GM19372 (cell line): ENCODE measurements at regions not wholly inside any gene's neighbourhood (a gene's known extent, or its start where the extent isn't known, plus 50 kb on each side); places are given as distances from the start of the nearest gene placed in this dataset.

Source experiments
- ATAC-seq: cut with Tn5 transposase; IDR thresholded peaks from one replicate; pipeline ENCODE4 v1.9.1; 2021; ENCODE audit warnings: mild to moderate bottlenecking, low read depth, moderate library complexity; ENCODE audit not compliant: unreplicated experiment

DNA sequence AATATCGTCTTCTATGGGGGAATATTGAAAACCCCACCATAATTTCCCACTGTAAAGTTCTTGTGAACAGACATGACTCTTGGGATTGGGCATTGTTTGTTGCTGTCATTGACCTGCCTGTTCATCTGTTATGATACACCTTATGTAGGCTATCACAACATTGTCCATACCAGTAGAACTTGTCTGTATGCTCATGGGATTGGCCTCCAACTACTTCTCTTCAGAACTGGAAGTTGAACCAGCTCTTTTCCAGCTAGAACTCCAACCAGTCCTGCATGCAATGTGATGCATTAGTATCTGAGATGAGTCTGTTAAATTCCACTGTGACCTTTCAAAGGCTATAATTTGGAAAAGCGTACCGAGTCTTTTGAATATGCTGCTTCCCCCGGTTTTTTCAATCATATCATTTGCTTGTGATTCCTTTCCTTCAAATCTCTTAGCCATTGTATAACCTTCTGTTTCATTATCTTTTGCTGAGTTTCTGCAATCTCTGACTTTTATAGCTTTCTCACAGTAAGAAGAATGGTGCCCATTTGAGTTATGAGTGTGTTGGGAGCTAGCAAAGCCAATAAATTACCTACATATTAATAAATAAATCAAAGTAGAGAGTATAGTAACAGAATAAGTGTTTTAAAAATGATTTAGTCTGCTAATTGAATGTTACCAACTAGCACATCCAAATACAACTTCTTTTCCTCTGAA lies 101.9 kb downstream of the PLK2 start:
- ATAC-seq = no peak

GRCh38 chr5:58357121-58357520 lies 102.8 kb downstream of the PLK2 start:
- ATAC-seq = no peak

- ATAC-seq = no peak
Observed at GRCh38 chr5:58356662-58357061, 103.2 kb downstream of the PLK2 start.

- no peak for ATAC-seq
Observed at GRCh38 chr5:58354827-58355226, 105.1 kb downstream of the PLK2 start.

- no peak for ATAC-seq
Observed at GRCh38 chr5:58353992-58354391, 105.9 kb downstream of the PLK2 start.

DNA sequence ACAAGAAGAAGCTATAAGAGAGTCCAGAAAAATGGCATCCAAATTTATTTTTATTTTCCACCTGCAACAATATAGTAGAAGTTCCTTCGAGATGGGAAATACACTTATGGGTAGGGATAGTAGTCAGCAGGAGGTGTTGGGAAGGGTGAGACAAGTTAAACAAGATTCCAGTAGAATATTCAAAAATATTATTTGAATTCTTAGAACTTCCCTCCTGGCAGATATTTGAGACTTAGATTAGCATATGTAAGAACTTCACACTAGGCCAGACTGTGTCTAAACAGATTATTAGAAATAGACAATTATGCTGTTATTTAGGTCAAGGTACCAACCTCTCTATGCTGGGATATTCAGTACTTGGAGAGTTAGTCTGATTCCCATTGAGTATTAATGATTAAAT lies 108.7 kb downstream of the PLK2 start:
- ATAC-seq = no peak

- ATAC-seq = no peak
Observed at GRCh38 chr5:58348996-58349728, 110.7 kb downstream of the PLK2 start.

DNA sequence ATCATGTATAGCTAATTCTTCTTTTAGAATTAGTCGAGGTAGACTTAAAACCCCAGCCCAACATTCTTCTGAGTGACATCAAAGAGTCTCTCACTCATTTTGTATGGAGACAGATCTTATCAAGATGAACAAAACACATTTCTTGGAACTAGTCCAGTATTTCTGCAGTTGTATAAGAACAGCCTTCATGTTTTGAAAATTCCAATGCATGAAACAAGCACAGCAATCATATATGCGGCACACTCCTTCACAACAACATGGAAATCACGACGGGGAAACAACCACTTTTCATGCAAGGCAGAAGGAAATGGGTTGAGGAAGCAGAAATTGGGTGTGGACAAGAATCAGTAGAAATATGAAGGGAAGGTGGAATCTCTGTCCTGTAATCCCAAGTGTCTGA lies 113.8 kb downstream of the PLK2 start:
- ATAC-seq = no peak

- ATAC-seq = no peak
Observed at GRCh38 chr5:58341476-58341875, 118.4 kb downstream of the PLK2 start.

GRCh38 chr5:58335518-58335917 lies 124.4 kb downstream of the PLK2 start:
- ATAC-seq = no peak

DNA sequence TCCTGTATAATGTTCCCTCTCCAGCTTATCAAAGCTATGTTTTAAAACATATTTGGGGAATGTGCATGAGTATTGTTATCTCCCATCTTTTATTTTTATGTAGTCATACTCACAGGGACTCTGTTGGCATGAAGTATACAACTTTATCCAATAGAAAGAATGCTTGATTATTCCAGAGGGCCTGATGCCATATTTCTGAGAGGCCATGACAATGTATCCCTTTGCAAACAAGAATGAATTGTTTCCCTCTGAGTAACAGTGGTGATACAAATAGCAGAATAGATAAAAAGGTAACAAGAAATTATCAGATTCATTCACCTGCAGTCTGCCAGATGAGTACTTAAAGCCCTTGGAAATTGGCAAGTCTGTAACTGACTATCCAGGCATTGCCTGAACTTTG lies 125.9 kb downstream of the PLK2 start:
- no peak for ATAC-seq

DNA sequence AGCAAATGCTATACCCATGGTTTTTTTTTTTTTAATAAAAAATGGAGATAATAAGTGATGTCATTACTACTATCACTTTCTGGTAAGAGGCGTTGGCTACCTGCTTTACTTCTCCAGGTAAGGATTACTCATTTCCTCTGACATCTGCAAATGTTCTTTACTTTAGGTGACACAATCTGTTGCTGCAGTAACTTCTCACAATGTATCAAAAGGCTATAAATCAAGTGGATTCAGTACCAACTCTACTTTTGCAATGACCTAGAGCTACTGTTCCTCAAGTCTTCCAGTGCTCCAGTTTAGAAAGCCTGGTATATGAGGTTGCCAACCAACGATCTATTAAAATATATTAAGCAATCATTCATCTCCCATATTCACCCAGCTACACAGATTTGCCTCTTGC lies 129.1 kb downstream of the PLK2 start:
- no peak for ATAC-seq

DNA sequence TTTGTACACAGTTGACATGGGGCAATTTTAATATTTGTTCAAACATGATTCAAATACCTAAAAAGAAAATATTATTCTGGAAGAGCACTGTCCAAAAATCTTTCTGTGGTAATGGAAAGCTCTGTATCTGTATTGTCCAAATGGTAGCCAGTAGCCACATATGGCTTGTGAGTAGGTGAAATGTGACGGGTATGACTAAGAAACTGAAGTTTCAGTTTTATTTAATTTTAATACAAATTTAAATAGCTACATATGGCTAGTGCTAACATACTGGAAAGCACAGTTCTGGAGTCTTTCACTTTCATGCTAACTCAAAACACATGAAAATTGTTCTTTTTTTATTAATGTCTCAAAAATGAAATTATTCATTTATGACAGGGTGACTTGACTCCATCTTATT lies 132.6 kb downstream of the PLK2 start:
- no peak for ATAC-seq

- no peak for ATAC-seq
Observed at GRCh38 chr5:58326022-58326421, 133.9 kb downstream of the PLK2 start.

GRCh38 chr5:58322453-58322852 lies 137.4 kb downstream of the PLK2 start:
- no peak for ATAC-seq

DNA sequence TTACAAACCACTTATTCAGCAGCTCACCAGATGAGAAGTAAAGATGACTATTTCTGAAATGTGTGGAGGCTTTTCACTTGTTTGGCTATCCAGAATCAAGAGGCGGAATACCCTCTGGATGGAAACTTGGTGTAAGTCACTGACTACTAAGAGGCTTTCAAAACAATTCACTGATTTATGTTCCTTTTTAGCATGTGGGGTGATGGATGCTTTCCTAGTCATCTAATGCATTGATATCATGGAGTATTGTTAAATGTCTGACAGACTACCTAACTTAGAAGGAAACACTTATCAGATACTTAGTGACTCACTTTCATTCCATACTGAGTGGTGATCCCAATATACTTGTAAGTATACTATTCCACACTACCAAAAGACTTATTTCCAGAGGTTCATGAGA lies 141.4 kb downstream of the PLK2 start:
- ATAC-seq = no peak

- no peak for ATAC-seq
Observed at GRCh38 chr5:58317808-58318207, 142.1 kb downstream of the PLK2 start.

DNA sequence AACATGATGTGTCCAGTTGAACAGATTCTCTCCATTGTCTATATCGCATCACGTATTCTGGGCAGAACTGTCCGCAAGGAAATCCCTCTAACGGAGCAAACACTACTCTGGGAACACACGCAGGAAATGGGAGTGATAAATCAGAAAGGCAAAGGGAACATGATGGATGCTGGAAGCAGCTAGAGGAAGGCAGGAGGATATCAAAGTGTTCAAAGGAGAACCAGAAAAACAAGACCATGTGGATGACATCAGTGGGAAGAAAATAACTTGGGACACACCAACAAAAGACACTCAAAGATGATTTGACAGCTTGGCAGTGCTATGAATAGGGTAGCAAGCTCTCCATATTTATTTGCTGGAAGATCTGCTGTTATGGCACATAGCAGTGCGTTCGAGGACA lies 142.9 kb downstream of the PLK2 start:
- no peak for ATAC-seq

- no peak for ATAC-seq
Observed at GRCh38 chr5:58315794-58316193, 144.1 kb downstream of the PLK2 start.

DNA sequence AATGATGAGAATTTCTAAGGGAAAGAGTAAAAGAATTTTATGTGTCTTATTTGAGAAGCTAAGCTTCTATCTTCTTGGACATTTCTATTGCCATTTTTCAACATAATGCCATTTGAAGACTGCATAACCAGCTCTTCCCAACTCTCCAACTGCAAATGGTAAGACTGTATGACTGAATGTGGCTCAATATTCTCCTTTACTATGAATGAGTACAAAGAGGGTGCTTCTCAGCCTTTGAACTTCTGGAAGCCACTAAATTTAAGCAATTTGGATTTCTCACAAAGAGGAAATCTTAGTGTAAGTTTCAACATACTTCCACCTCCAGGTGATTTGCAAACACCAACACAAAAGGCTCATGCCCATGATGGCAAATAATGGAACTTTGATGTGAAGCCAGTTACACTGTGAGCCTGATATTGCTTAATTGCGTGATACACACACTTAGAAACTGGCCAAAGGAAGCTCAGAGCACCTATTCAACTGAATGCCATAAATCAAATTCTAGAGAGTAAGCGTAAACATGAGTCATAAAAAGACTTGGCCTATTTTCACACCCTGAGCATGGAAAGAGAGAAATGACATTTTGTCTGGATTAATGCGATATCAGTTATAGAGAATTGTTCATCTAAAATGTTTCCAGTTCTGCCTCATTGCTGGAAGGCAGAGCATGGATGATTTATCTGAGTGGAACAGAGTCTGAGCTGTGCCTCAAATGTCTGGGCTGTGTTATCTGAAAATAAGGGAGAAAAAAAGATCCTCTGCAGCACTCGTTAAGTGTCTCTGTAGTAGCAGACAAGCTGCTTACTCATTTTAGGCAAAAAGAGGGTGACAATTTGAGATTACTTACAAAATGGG lies 145.3 kb downstream of the PLK2 start:
- ATAC-seq = no peak

- ATAC-seq = no peak
Observed at GRCh38 chr5:58312299-58312698, 147.6 kb downstream of the PLK2 start.
